Coronary artery (tissue), 2 donors: ENCODE measurements at regions not wholly inside any gene's neighbourhood (a gene's known extent, or its start where the extent isn't known, plus 50 kb on each side); places are given as distances from the start of the nearest gene placed in this dataset.

Experiments
- DNase-seq: peaks from one replicate; pipeline ENCODE4 v3.0.0-alpha.2; 2017; ENCODE audit warnings: low spot score
- H3K27ac ChIP-seq, 2 donors: fragments of 200-600 bp; sonication (generic); one replicate each; pipeline ENCODE4 v1.5.1; 2016 to 2019
- H3K4me3 ChIP-seq: fragments of 200-600 bp; sonication (generic); 2 replicates; pipeline ENCODE4 v1.5.1; 2016; ENCODE audit warnings: mild to moderate bottlenecking, moderate library complexity
- TF ChIP-seq, protein P1 (sequence below): fragments of 200-600 bp; sonication (generic); IDR thresholded peaks from one replicate; pipeline ENCODE4 v1.5.1; 2019; ENCODE audit warnings: antibody characterized with exemption

DNA sequence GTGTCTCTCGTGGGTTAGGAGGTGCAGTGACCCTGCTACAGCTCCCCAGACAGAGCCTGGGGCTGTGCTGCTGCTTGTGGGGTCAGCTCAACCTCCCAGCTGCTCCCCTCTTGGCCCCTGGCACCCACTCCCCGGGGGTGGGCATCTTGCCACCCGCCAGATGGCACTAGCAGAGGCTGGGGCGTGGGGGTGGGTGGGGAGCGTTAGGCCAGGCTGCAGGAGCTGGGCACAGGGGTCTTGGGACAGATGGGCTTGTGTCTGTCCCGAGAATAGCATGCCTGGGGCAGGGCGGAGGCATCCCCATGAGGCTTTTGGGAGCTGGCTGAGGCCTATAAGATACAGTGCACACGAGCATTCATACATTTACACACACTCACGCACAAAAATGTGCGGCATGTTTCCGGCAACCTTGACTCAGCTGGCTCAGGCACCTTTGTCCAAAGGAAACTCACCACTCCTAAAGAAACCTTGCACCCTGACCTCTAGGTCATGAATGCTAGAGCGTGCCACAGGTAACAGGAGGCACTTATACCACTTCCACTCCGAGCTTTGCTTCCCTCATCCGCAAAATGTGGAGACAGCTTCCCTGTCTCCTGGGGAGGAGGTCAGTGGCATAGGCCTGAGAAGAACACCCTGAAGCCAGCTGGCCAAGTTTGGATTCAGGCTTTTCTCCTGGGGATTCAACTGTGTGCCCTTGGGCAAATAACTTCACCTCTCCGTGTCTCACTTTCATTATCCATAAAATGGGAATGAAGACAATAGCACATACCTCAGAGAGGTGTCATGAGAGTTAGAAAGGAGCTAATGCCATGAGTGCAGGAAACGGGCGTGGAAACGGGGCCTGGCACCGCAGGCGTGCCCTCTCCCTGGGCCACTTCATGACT lies 78.9 kb upstream of the LHX1 start:
- TF ChIP-seq, protein P1, sequence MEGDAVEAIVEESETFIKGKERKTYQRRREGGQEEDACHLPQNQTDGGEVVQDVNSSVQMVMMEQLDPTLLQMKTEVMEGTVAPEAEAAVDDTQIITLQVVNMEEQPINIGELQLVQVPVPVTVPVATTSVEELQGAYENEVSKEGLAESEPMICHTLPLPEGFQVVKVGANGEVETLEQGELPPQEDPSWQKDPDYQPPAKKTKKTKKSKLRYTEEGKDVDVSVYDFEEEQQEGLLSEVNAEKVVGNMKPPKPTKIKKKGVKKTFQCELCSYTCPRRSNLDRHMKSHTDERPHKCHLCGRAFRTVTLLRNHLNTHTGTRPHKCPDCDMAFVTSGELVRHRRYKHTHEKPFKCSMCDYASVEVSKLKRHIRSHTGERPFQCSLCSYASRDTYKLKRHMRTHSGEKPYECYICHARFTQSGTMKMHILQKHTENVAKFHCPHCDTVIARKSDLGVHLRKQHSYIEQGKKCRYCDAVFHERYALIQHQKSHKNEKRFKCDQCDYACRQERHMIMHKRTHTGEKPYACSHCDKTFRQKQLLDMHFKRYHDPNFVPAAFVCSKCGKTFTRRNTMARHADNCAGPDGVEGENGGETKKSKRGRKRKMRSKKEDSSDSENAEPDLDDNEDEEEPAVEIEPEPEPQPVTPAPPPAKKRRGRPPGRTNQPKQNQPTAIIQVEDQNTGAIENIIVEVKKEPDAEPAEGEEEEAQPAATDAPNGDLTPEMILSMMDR = no peak
- Histone ChIP-seq H3K4me3 (no peak overlapping the region), H3K27ac (no peak overlapping the region)
- DNase-seq = no peak

DNA sequence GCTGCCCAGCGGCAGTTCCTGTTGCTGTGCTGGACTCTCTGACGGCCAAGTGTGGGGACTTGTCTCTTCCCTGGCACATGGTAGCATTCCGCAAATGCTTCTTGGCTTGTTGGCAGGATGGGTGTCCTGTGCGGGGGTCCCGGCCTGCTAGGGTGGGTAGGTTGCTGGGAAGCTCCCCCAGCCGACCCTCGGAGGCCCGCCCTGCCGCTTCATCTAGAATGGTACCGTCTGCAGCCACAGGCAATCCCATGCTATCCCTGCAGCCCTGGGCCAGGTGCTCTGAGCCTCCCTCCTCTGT lies 78.3 kb upstream of the LHX1 start:
- no peak overlapping the region for H3K4me3 ChIP-seq
- TF ChIP-seq, protein P1 = no peak
- no peak overlapping the region for H3K27ac ChIP-seq
- DNase-seq = no peak

DNA sequence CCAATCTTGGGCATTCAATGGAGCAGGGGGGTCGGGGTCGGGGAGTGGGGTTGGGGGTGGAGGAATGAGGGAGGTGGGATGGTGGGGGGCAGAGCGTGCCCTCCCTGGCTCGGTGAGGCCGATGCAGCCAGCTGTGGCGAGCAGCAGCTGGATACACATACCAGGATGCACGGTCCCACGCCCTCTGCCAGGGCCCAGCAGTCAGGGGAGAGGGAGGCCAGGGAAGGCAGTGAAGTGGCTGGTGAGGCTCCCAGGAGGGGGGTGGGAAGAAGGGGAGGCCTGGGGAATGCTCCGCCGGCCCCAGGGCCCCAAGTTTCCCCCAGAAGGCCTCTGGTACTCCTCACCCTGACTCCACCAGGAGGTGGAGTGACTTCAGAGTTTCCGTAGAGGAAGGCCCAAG lies 77.6 kb upstream of the LHX1 start:
- H3K27ac ChIP-seq = no peak overlapping the region
- H3K4me3 ChIP-seq = no peak overlapping the region
- no peak for DNase-seq
- TF ChIP-seq, protein P1 = no peak

DNA sequence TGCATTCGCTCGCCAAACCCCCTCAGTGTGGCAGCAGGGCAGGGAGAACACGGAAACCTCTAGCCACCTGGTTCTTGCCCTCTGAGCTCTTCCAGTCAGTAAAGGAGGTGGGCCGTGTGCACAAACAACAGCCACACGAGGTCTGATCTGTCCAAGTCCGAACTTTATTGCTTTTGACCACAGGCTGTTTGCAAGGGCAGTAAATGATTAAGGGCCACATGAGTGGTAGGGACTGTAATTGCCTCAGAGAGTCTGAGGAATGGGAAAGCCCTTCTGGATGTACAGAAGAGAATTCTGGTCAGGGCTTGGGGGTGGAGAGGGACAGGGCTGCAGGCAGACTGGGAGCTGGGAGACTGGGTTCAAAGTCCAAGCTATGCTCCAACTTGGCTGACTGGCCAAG lies 75.7 kb upstream of the LHX1 start:
- TF ChIP-seq, protein P1 = no peak
- H3K4me3 ChIP-seq = no peak overlapping the region
- H3K27ac ChIP-seq = no peak overlapping the region
- no peak for DNase-seq

DNA sequence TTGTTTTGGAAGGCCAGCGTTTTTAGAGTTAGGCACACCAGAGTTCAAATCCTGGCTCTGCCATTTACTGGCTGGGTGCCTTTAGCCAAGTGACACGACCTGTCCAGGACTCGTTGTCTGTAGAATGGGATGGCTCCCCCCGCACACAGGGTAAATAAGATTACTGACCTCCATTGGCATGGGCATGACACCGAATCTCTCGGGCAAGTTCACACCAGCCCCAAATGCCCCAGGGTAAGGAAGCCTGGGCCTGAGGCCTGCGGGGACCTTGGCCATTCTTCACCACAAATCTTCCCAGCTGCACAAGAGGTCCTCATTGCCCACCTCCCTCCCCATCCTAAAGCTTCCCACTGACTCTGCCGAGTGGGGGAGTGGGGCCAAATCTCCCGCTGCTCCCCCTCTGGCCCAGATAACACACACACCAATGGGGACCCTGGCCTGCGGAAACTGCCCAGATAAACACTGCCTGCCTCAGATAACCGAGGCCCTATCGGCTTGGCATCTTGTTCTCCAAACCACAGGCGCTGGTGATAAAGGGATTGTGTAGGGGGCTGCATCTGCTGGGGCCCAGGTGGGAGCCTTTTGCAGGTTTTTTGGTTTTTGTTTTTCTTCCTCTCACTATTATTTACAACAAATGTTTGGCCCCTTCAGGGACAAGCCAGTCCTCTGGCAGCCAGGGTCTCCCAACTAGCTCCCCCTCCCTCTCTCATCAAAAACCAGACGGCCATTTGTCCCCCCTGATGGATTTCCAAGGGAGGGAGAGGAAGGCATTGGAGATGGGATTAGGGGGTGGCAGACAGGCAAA lies 75.0 kb upstream of the LHX1 start:
- no peak overlapping the region for H3K27ac ChIP-seq
- DNase-seq = no peak

DNA sequence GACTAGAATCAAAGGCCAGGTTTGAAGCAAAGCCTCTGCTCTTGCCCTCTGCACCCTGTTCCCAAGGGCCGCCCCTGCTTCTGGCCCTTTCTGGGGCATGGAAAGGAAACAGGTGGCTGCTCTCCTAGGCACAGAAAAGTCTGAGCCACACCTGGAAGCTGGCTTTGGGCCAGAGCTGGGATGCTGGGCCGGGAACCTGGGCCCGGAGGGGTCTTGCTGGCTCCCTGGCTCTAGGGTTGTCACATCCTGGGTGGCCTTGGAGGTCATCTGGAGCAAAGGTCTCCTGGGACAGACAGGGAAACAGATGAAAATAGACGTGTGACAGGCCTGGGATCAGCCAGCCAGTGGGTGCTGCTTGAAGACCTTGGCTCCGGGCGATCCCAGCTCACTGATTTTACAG lies 74.1 kb upstream of the LHX1 start:
- H3K27ac ChIP-seq = no peak overlapping the region
- H3K4me3 ChIP-seq = no peak overlapping the region
- DNase-seq = no peak
- TF ChIP-seq, protein P1 = no peak

More for the DNA sequence above, 75.0 kb upstream of the LHX1 start:
- no peak overlapping the region for H3K4me3 ChIP-seq
- TF ChIP-seq, protein P1 = no peak
